ENCODE measurements at regions not wholly inside any gene's neighbourhood (a gene's known extent, or its start where the extent isn't known, plus 50 kb on each side); places are given as distances from the start of the nearest gene placed in this dataset.

GRCh38 chr2:105621038-105621437 lies 123.7 kb upstream of the NCK2 start:
- no peak for ATAC-seq
- no peak for DNase-seq
- peaks cover 9% of the 10 kb centered on the region for H3K27me3 Mint-ChIP-seq

GRCh38 chr2:105618351-105618659 lies 126.4 kb upstream of the NCK2 start:
- DNase-seq: peak; percentile 7
- Mint-ChIP-seq H3K9me3 (no peaks in the 10 kb centered on the region), H3K27me3 (peaks cover 9% of the 10 kb centered on the region), H3K4me3 (no peak overlapping the region), H3K27ac (no peak overlapping the region), H3K4me1 (peaks cover 9% of the 10 kb centered on the region), H3K36me3 (ENCODE audit: low read depth) (no peaks in the 10 kb centered on the region)
- ATAC-seq: peak; percentile 73

More at GRCh38 chr2:105621038-105621437, 123.7 kb upstream of the NCK2 start:
- Mint-ChIP-seq H3K36me3 (ENCODE audit: low read depth) (no peaks in the 10 kb centered on the region), H3K4me3 (no peak overlapping the region), H3K4me1 (peaks cover 9% of the 10 kb centered on the region), H3K9me3 (no peaks in the 10 kb centered on the region), H3K27ac (no peak overlapping the region)

- Mint-ChIP-seq H3K4me3 (no peak overlapping the region), H3K4me1 (peaks cover 9% of the 10 kb centered on the region), H3K27me3 (peaks cover 9% of the 10 kb centered on the region), H3K9me3 (no peaks in the 10 kb centered on the region), H3K27ac (no peak overlapping the region), H3K36me3 (ENCODE audit: low read depth) (no peaks in the 10 kb centered on the region)
- DNase-seq: no peak
- peak; percentile 69 for ATAC-seq
Observed at GRCh38 chr2:105617631-105618350, 126.9 kb upstream of the NCK2 start.

- DNase-seq (no peak), ATAC-seq (no peak)
- H3K27me3 Mint-ChIP-seq: peaks cover 5% of the 10 kb centered on the region
- H3K9me3 Mint-ChIP-seq: no peaks in the 10 kb centered on the region
- no peak overlapping the region for H3K27ac Mint-ChIP-seq
- peaks cover 9% of the 10 kb centered on the region for H3K4me1 Mint-ChIP-seq
- H3K4me3 Mint-ChIP-seq: no peak overlapping the region
- H3K36me3 Mint-ChIP-seq (ENCODE audit: low read depth): no peaks in the 10 kb centered on the region
Observed at GRCh38 chr2:105615305-105615704, 129.4 kb upstream of the NCK2 start.

GRCh38 chr2:105611811-105612424 lies 132.8 kb upstream of the NCK2 start:
- H3K36me3 Mint-ChIP-seq (ENCODE audit: low read depth): no peaks in the 10 kb centered on the region
- no peaks in the 10 kb centered on the region for H3K27me3 Mint-ChIP-seq
- no peak overlapping the region for H3K4me3 Mint-ChIP-seq
- H3K4me1 Mint-ChIP-seq: no peaks in the 10 kb centered on the region
- no peak for DNase-seq
- ATAC-seq: no peak
- H3K27ac Mint-ChIP-seq: no peak overlapping the region
- no peaks in the 10 kb centered on the region for H3K9me3 Mint-ChIP-seq

- no peaks in the 10 kb centered on the region for H3K9me3 Mint-ChIP-seq
- no peaks in the 10 kb centered on the region for H3K4me1 Mint-ChIP-seq
- no peaks in the 10 kb centered on the region for H3K27me3 Mint-ChIP-seq
- no peak overlapping the region for H3K27ac Mint-ChIP-seq
- no peak overlapping the region for H3K4me3 Mint-ChIP-seq
- ATAC-seq: no peak
- no peaks in the 10 kb centered on the region for H3K36me3 Mint-ChIP-seq (ENCODE audit: low read depth)
- no peak for DNase-seq
Observed at GRCh38 chr2:105611333-105611637, 133.4 kb upstream of the NCK2 start.

- Mint-ChIP-seq H3K4me1 (no peaks in the 10 kb centered on the region), H3K4me3 (no peak overlapping the region), H3K9me3 (no peaks in the 10 kb centered on the region), H3K36me3 (ENCODE audit: low read depth) (no peaks in the 10 kb centered on the region), H3K27me3 (no peaks in the 10 kb centered on the region), H3K27ac (no peak overlapping the region)
- ATAC-seq (no peak), DNase-seq (no peak)
Observed at GRCh38 chr2:105610576-105611332, 134.0 kb upstream of the NCK2 start.

- H3K4me3 Mint-ChIP-seq: no peak overlapping the region
- H3K27ac Mint-ChIP-seq: no peak overlapping the region
- no peaks in the 10 kb centered on the region for H3K27me3 Mint-ChIP-seq
- no peaks in the 10 kb centered on the region for H3K4me1 Mint-ChIP-seq
- no peak for DNase-seq
- ATAC-seq: no peak
- H3K9me3 Mint-ChIP-seq: no peaks in the 10 kb centered on the region
- no peaks in the 10 kb centered on the region for H3K36me3 Mint-ChIP-seq (ENCODE audit: low read depth)
Observed at GRCh38 chr2:105609746-105610402, 134.8 kb upstream of the NCK2 start.

- Mint-ChIP-seq H3K9me3 (no peaks in the 10 kb centered on the region), H3K4me1 (no peaks in the 10 kb centered on the region), H3K27me3 (no peaks in the 10 kb centered on the region), H3K27ac (no peak overlapping the region), H3K36me3 (ENCODE audit: low read depth) (no peaks in the 10 kb centered on the region), H3K4me3 (no peak overlapping the region)
- ATAC-seq (no peak), DNase-seq (no peak)
Observed at GRCh38 chr2:105607920-105608504, 136.7 kb upstream of the NCK2 start.

- Mint-ChIP-seq H3K4me1 (no peaks in the 10 kb centered on the region), H3K4me3 (no peak overlapping the region), H3K36me3 (ENCODE audit: low read depth) (no peaks in the 10 kb centered on the region), H3K9me3 (no peaks in the 10 kb centered on the region), H3K27me3 (no peaks in the 10 kb centered on the region), H3K27ac (no peak overlapping the region)
- no peak for ATAC-seq
- no peak for DNase-seq
Observed at GRCh38 chr2:105606081-105606480, 138.6 kb upstream of the NCK2 start.

GRCh38 chr2:105604938-105605337 lies 139.8 kb upstream of the NCK2 start:
- no peak overlapping the region for H3K4me3 Mint-ChIP-seq
- no peaks in the 10 kb centered on the region for H3K9me3 Mint-ChIP-seq
- no peaks in the 10 kb centered on the region for H3K36me3 Mint-ChIP-seq (ENCODE audit: low read depth)
- ATAC-seq: no peak
- H3K27me3 Mint-ChIP-seq: no peaks in the 10 kb centered on the region
- H3K27ac Mint-ChIP-seq: no peak overlapping the region
- DNase-seq: no peak
- H3K4me1 Mint-ChIP-seq: no peaks in the 10 kb centered on the region

- H3K4me3 Mint-ChIP-seq: no peak overlapping the region
- no peak overlapping the region for H3K27ac Mint-ChIP-seq
- no peak for DNase-seq
- H3K36me3 Mint-ChIP-seq (ENCODE audit: low read depth): no peaks in the 10 kb centered on the region
- H3K4me1 Mint-ChIP-seq: peaks cover 22% of the 10 kb centered on the region
- H3K9me3 Mint-ChIP-seq: no peaks in the 10 kb centered on the region
- no peak for ATAC-seq
- H3K27me3 Mint-ChIP-seq: no peaks in the 10 kb centered on the region
Observed at GRCh38 chr2:105600949-105601794, 143.5 kb upstream of the NCK2 start.

- H3K27me3 Mint-ChIP-seq: peaks cover 1% of the 10 kb centered on the region
- H3K4me1 Mint-ChIP-seq: peaks cover 25% of the 10 kb centered on the region
Observed at GRCh38 chr2:105600602-105600948, 144.1 kb upstream of the NCK2 start.

GRCh38 chr2:105600037-105600442 lies 144.7 kb upstream of the NCK2 start:
- DNase-seq (no peak), ATAC-seq (no peak)
- Mint-ChIP-seq H3K4me3 (no peak overlapping the region), H3K4me1 (peaks cover 26% of the 10 kb centered on the region), H3K27ac (no peak overlapping the region), H3K9me3 (no peaks in the 10 kb centered on the region), H3K27me3 (peaks cover 1% of the 10 kb centered on the region), H3K36me3 (ENCODE audit: low read depth) (no peaks in the 10 kb centered on the region)

More at GRCh38 chr2:105600602-105600948, 144.1 kb upstream of the NCK2 start:
- Mint-ChIP-seq H3K9me3 (no peaks in the 10 kb centered on the region), H3K27ac (no peak overlapping the region), H3K4me3 (no peak overlapping the region), H3K36me3 (ENCODE audit: low read depth) (no peaks in the 10 kb centered on the region)
- no peak for ATAC-seq
- DNase-seq: no peak
